H1 (cell line): ENCODE measurements at regions not wholly inside any gene's neighbourhood (a gene's known extent, or its start where the extent isn't known, plus 50 kb on each side); places are given as distances from the start of the nearest gene placed in this dataset.

Experiments
- CTCF ChIA-PET: fragments of 300-600 bp; sonication (Branson Sonifier 250); formaldehyde crosslinking; loops from one replicate; lab custom pipeline; 2021; ENCODE audit not compliant: partially characterized antibody; lab: Charles Lee
- POLR2A ChIA-PET: fragments of 300-600 bp; sonication (Branson Sonifier 250); formaldehyde crosslinking; loops from one replicate; lab custom pipeline; 2021; ENCODE audit warnings: inconsistent platforms; ENCODE audit not compliant: partially characterized antibody; lab: Charles Lee
- DNase-seq, 2 experiments: peaks; one replicate each; pipeline versions ENCODE4 v3.0.0 to v3.0.0-alpha.2; 2010 to 2022; ENCODE audit warnings: low spot score in 2 of 2, low read depth in 1 of 2, mixed read lengths in 1 of 2
- FAIRE-seq: peaks from 2 replicates; lab custom pipeline; 2011; peaks lifted over from hg19 to GRCh38; lab: Jason Lieb, UNC
- H2AFZ ChIP-seq: 2 replicates; pipeline ENCODE4 v1.8.1; 2012; ENCODE audit warnings: low read length, inconsistent platforms
- H2AK5ac ChIP-seq: 2 replicates; pipeline ENCODE4 v1.6.1; 2013; ENCODE audit warnings: low read depth, low read length
- H2BK120ac ChIP-seq: replicated peaks from 2 replicates; pipeline ENCODE3; 2013; ENCODE audit warnings: low read depth, low read length, inconsistent platforms
- H2BK12ac ChIP-seq: 2 replicates; pipeline ENCODE4 v1.6.1; 2013; ENCODE audit warnings: low read depth, low read length
- H2BK15ac ChIP-seq: 2 replicates; pipeline ENCODE4 v1.6.1; 2013; ENCODE audit warnings: low read length
- H2BK20ac ChIP-seq: 2 replicates; pipeline ENCODE4 v1.6.1; 2013; ENCODE audit warnings: low read length
- H2BK5ac ChIP-seq: 2 replicates; pipeline ENCODE4 v1.6.1; 2013; ENCODE audit warnings: low read depth, low read length
- H3K14ac ChIP-seq: 2 replicates; pipeline ENCODE4 v1.6.1; 2013; ENCODE audit warnings: inconsistent platforms; ENCODE audit not compliant: insufficient read length
- H3K18ac ChIP-seq: 2 replicates; pipeline ENCODE4 v1.6.1; 2013; ENCODE audit warnings: low read length; ENCODE audit errors: extremely low read depth
- H3K23ac ChIP-seq: 2 replicates; pipeline ENCODE4 v1.6.1; 2013; ENCODE audit warnings: inconsistent platforms; ENCODE audit not compliant: insufficient read length
- H3K23me2 ChIP-seq: 2 replicates; pipeline ENCODE4 v1.6.1; 2013; ENCODE audit warnings: low read depth, low read length
- H3K27ac ChIP-seq: 2 replicates; pipeline ENCODE4 v1.6.1; 2011; ENCODE audit warnings: low read depth, low read length, inconsistent platforms
- H3K27me3 ChIP-seq, 4 experiments: replicated peaks in 1 of 4; 1 replicate in 1 of 4; 2 replicates in 3 of 4; pipeline versions ENCODE4 v1.6.1 to v1.8.1; 2011 to 2013; ENCODE audit warnings: low read length in 3 of 4, mild to moderate bottlenecking in 3 of 4, inconsistent platforms in 2 of 4, mixed read lengths in 2 of 4, moderate library complexity in 1 of 4; ENCODE audit not compliant: control insufficient read depth in 3 of 4, insufficient read depth in 3 of 4; ENCODE audit errors: extremely low read depth in 1 of 4
- H3K36me3 ChIP-seq, 4 experiments: 2 replicates each; pipeline versions ENCODE4 v1.6.1 to v1.8.1; 2011 to 2013; ENCODE audit warnings: mild to moderate bottlenecking in 4 of 4, low read length in 3 of 4, moderate library complexity in 2 of 4, control low read depth in 1 of 4, inconsistent platforms in 1 of 4; ENCODE audit not compliant: insufficient read depth in 4 of 4, control insufficient read depth in 2 of 4
- H3K4ac ChIP-seq: replicated peaks from 2 replicates; pipeline ENCODE3; 2013; ENCODE audit warnings: low read length, low read depth, mixed read lengths, inconsistent platforms; ENCODE audit not compliant: insufficient read length
- H3K4me1 ChIP-seq, 4 experiments: replicated peaks in 1 of 4; 1 replicate in 1 of 4; 2 replicates in 3 of 4; pipeline versions ENCODE4 v1.6.1 to v1.8.1; 2011 to 2013; ENCODE audit warnings: low read length in 3 of 4, inconsistent platforms in 2 of 4, mixed read lengths in 1 of 4; ENCODE audit not compliant: insufficient read depth in 4 of 4, control insufficient read depth in 3 of 4
- H3K4me2 ChIP-seq, 2 experiments: 2 replicates each; pipeline versions ENCODE4 v1.6.1 to v1.8.1; 2011 to 2013; ENCODE audit warnings: low read depth in 2 of 2, low read length in 2 of 2, control low read depth in 1 of 2, inconsistent platforms in 1 of 2, mild to moderate bottlenecking in 1 of 2; ENCODE audit not compliant: insufficient read depth in 1 of 2
- H3K4me3 ChIP-seq, 4 experiments: fragments of 200-600, 300-600 bp in 1 of 4; sonication (generic), shearing (Covaris generic), sonication (Bioruptor Twin) in 1 of 4; 2 replicates each; pipeline versions ENCODE4 v1.5.1 to v1.8.1; 2011 to 2016; ENCODE audit warnings: low read length in 4 of 4, low read depth in 3 of 4, control low read depth in 2 of 4, inconsistent platforms in 2 of 4, mild to moderate bottlenecking in 2 of 4, mixed read lengths in 1 of 4, moderate library complexity in 1 of 4; ENCODE audit not compliant: insufficient read depth in 2 of 4; ENCODE audit errors: extremely low read depth in 1 of 4
- H3K56ac ChIP-seq: replicated peaks from 2 replicates; pipeline ENCODE3; 2013; ENCODE audit warnings: low read depth, mild to moderate bottlenecking, mixed read lengths, low read length, inconsistent platforms; ENCODE audit not compliant: insufficient read length
- H3K79me1 ChIP-seq: 2 replicates; pipeline ENCODE4 v1.6.1; 2013; ENCODE audit warnings: low read depth, low read length, control low read depth
- H3K79me2 ChIP-seq, 2 experiments: 2 replicates each; pipeline versions ENCODE4 v1.6.1 to v1.8.1; 2012 to 2013; ENCODE audit warnings: low read length in 2 of 2, mild to moderate bottlenecking in 2 of 2, inconsistent platforms in 1 of 2; ENCODE audit not compliant: insufficient read depth in 2 of 2, control insufficient read depth in 1 of 2
- H3K9ac ChIP-seq, 4 experiments: replicated peaks in 1 of 4; 1 replicate in 1 of 4; 2 replicates in 3 of 4; pipeline versions ENCODE4 v1.6.1 to v1.8.1; 2011 to 2013; ENCODE audit warnings: low read depth in 3 of 4, low read length in 3 of 4, control low read depth in 2 of 4, mild to moderate bottlenecking in 2 of 4, moderate library complexity in 2 of 4, inconsistent platforms in 1 of 4; ENCODE audit errors: extremely low read depth in 1 of 4
- H3K9me3 ChIP-seq, 2 experiments: 2 replicates each; pipeline versions ENCODE4 v1.6.1 to v1.8.1; 2012 to 2013; ENCODE audit warnings: mild to moderate bottlenecking in 2 of 2, moderate library complexity in 2 of 2, control low read depth in 1 of 2, inconsistent platforms in 1 of 2, low read depth in 1 of 2, low read length in 1 of 2, mixed read lengths in 1 of 2; ENCODE audit not compliant: insufficient read depth in 2 of 2
- H4K20me1 ChIP-seq, 2 experiments: replicated peaks in 1 of 2; 2 replicates each; pipeline versions ENCODE3 to v1.8.1; 2011 to 2013; ENCODE audit warnings: inconsistent platforms in 2 of 2, low read length in 2 of 2, mild to moderate bottlenecking in 1 of 2; ENCODE audit not compliant: insufficient read depth in 2 of 2, control insufficient read depth in 1 of 2
- H4K5ac ChIP-seq: 2 replicates; pipeline ENCODE4 v1.6.1; 2013; ENCODE audit warnings: low read length, low read depth, mixed read lengths, inconsistent platforms; ENCODE audit not compliant: insufficient read length
- H4K8ac ChIP-seq: 2 replicates; pipeline ENCODE4 v1.8.0; 2013; ENCODE audit warnings: mild to moderate bottlenecking, moderate library complexity, low read length, inconsistent platforms; ENCODE audit not compliant: insufficient read depth; ENCODE audit errors: extremely low read depth
- H4K91ac ChIP-seq: replicated peaks from 2 replicates; pipeline ENCODE3; 2013; ENCODE audit warnings: low read length, mixed read lengths, inconsistent platforms; ENCODE audit not compliant: insufficient read length
- ATF3 ChIP-seq: IDR thresholded peaks from 2 replicates; pipeline ENCODE4 v1.6.1; 2011; ENCODE audit warnings: low read depth, mild to moderate bottlenecking, low read length; ENCODE audit not compliant: insufficient read depth
- CHD1 ChIP-seq: IDR thresholded peaks from 2 replicates; pipeline ENCODE4 v1.6.1; 2012; ENCODE audit warnings: low read depth, low read length, improper control_type of control experiment
- FOSL1 ChIP-seq: IDR thresholded peaks from 2 replicates; pipeline ENCODE4 v1.6.1; 2011; ENCODE audit warnings: mild to moderate bottlenecking, low read depth, low read length, moderate library complexity; ENCODE audit not compliant: insufficient read depth
- HDAC2 ChIP-seq, 2 experiments: fragments of 300-600 bp in 1 of 2; sonication (generic) in 1 of 2; IDR thresholded peaks; 2 replicates each; pipeline ENCODE4 v1.6.1; 2011 to 2012; ENCODE audit warnings: low read depth in 2 of 2, low read length in 2 of 2, mild to moderate bottlenecking in 2 of 2, moderate library complexity in 2 of 2, borderline replicate concordance in 1 of 2, inconsistent platforms in 1 of 2
- JUND ChIP-seq: IDR thresholded peaks from 2 replicates; pipeline ENCODE4 v1.6.1; 2011; ENCODE audit warnings: mild to moderate bottlenecking, improper control_type of control experiment, low read length
- KDM5A ChIP-seq: fragments of 200-600 bp; IDR thresholded peaks from 2 replicates; pipeline ENCODE4 v1.7.1; 2012; ENCODE audit warnings: mild to moderate bottlenecking, low read length, inconsistent platforms, mixed read lengths
- NANOG ChIP-seq: IDR thresholded peaks from 2 replicates; pipeline ENCODE4 v1.6.1; 2011; ENCODE audit warnings: low read length, low read depth, mild to moderate bottlenecking, inconsistent platforms; ENCODE audit not compliant: insufficient read depth, poor library complexity, severe bottlenecking
- SUZ12 ChIP-seq: fragments of 200-600 bp; sonication (generic); IDR thresholded peaks from 2 replicates; pipeline ENCODE4 v1.6.1; 2012; ENCODE audit warnings: mild to moderate bottlenecking, inconsistent platforms, low read length, moderate library complexity, mixed read lengths
- TBP ChIP-seq: IDR thresholded peaks from 2 replicates; pipeline ENCODE4 v1.6.1; 2011; ENCODE audit warnings: low read depth, low read length, improper control_type of control experiment
- TCF12 ChIP-seq: IDR thresholded peaks from 2 replicates; pipeline ENCODE4 v1.6.1; 2011; ENCODE audit warnings: low read depth, mild to moderate bottlenecking, low read length
- WGBS, 2 experiments: shearing (Covaris generic) in 1 of 2; methylation state at CpG; one replicate each; pipeline versions ENCODE4 v1.1.6 to v1.1.7; 2013 to 2015; ENCODE audit warnings: low lambda C conversion rate in 2 of 2, mixed read lengths in 2 of 2, inconsistent platforms in 1 of 2, low coverage in 1 of 2, missing lambda C conversion rate in 1 of 2; ENCODE audit not compliant: insufficient replicate concordance in 2 of 2, insufficient coverage in 1 of 2, insufficient read length in 1 of 2; ENCODE audit errors: extremely low coverage in 1 of 2, missing lambda C conversion rate in 1 of 2; 5-methylcytosine and 5-hydroxymethylcytosine counted together
- TF ChIP-seq, protein P1 (sequence below): IDR thresholded peaks from 2 replicates; pipeline ENCODE4 v1.6.1; 2012; ENCODE audit warnings: low read length, inconsistent platforms

- FAIRE-seq (no peak), DNase-seq (no peak)
- no peak overlapping the region for H3K56ac ChIP-seq
- no peaks in the 10 kb centered on the region for H4K20me1 ChIP-seq
- H3K14ac ChIP-seq: no peak overlapping the region
- no peak overlapping the region for H2BK120ac ChIP-seq
- no peak overlapping the region for H2BK5ac ChIP-seq
- H3K23me2 ChIP-seq: no peaks in the 10 kb centered on the region; the same call in 1 of the 2 replicates
- no peak overlapping the region for H3K4ac ChIP-seq
- no peak overlapping the region for H3K18ac ChIP-seq
- H4K91ac ChIP-seq: no peak overlapping the region
- H2BK20ac ChIP-seq: no peak overlapping the region
- no peak overlapping the region for H2BK15ac ChIP-seq
- no peaks in the 10 kb centered on the region for H3K27me3 ChIP-seq
- H3K4me3 ChIP-seq: no peak overlapping the region
- H3K79me1 ChIP-seq: no peaks in the 10 kb centered on the region
- ChIA-PET CTCF (interaction anchor here (1.1 kb wide), 1 partner anchor 428 kb away, joined by 3 read pairs; no protein-coding TSS in a partner anchor), POLR2A (no interaction called here)
- no peak overlapping the region for H2BK12ac ChIP-seq
- no peaks in the 10 kb centered on the region for H3K9me3 ChIP-seq
- H2AFZ ChIP-seq: no peak overlapping the region
- no peaks in the 10 kb centered on the region for H3K4me1 ChIP-seq
- no peak overlapping the region for H3K27ac ChIP-seq
- no peak overlapping the region for H3K23ac ChIP-seq
- H3K79me2 ChIP-seq: no peaks in the 10 kb centered on the region; a peak in 1 of 4 replicates
- no peak overlapping the region for H3K4me2 ChIP-seq
- 95% methylated on average over 3 of the region's 3 CpGs; no CpG with 5 or more reads in 1 of the 2 experiments for WGBS, 2 experiments
- no peak overlapping the region for H3K9ac ChIP-seq
- H2AK5ac ChIP-seq: no peak overlapping the region
- no peaks in the 10 kb centered on the region for H3K36me3 ChIP-seq
- H4K5ac ChIP-seq: no peak overlapping the region
- no peak overlapping the region for H4K8ac ChIP-seq
- TF ChIP-seq ATF3: no peak
- no peak for TF ChIP-seq SUZ12
- TF ChIP-seq TBP: no peak
- TF ChIP-seq, protein P1, sequence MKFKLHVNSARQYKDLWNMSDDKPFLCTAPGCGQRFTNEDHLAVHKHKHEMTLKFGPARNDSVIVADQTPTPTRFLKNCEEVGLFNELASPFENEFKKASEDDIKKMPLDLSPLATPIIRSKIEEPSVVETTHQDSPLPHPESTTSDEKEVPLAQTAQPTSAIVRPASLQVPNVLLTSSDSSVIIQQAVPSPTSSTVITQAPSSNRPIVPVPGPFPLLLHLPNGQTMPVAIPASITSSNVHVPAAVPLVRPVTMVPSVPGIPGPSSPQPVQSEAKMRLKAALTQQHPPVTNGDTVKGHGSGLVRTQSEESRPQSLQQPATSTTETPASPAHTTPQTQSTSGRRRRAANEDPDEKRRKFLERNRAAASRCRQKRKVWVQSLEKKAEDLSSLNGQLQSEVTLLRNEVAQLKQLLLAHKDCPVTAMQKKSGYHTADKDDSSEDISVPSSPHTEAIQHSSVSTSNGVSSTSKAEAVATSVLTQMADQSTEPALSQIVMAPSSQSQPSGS: no peak
- no peak for TF ChIP-seq NANOG
- TF ChIP-seq TCF12: no peak
- TF ChIP-seq FOSL1: no peak
- TF ChIP-seq KDM5A: no peak
- no peak for TF ChIP-seq CHD1
- no peak for TF ChIP-seq HDAC2 (IDR thresholded peaks at IDR 0.05; ENCODE audit: borderline replicate concordance in 1 of 2, low read depth in 2 of 2, low read length in 2 of 2)
- no peak for TF ChIP-seq JUND
Measured at GRCh38 chr15:91651251-91651650, 202.3 kb upstream of the SLCO3A1 start.
